OCI-LY7 (cell line): ENCODE measurements at regions not wholly inside any gene's neighbourhood (a gene's known extent, or its start where the extent isn't known, plus 50 kb on each side); places are given as distances from the start of the nearest gene placed in this dataset.

Experiments used
- BruUV-seq: library from RNA; stranded (reverse); fragments of 400-500 nt; replicated peaks from 2 replicates; lab custom pipeline; 2021; lab: Mats Ljungman, UMichigan
- CTCF ChIA-PET: fragments of 300-600 bp; sonication (Branson Sonifier 250); formaldehyde crosslinking; loops from one replicate; lab custom pipeline; 2022; ENCODE audit warnings: antibody characterized with exemption; ENCODE audit not compliant: unreplicated experiment; lab: Charles Lee
- POLR2A ChIA-PET: fragments of 300-600 bp; sonication (Branson Sonifier 250); formaldehyde crosslinking; loops from one replicate; lab custom pipeline; 2022; ENCODE audit warnings: antibody characterized with exemption; lab: Charles Lee
- DNase-seq: peaks from one replicate; pipeline ENCODE4 v3.0.0-alpha.2; 2015; ENCODE audit warnings: low spot score
- H2AFZ ChIP-seq: fragments of 200-600 bp; sonication (generic), shearing (Covaris generic); 2 replicates; pipeline ENCODE4 v1.6.1; 2014; ENCODE audit warnings: mild to moderate bottlenecking, antibody characterized with exemption, low read length, moderate library complexity
- H3K27ac ChIP-seq: fragments of 200-600 bp; sonication (generic); 2 replicates; pipeline ENCODE4 v1.5.1; 2014; ENCODE audit warnings: mixed run types, low read depth, mild to moderate bottlenecking, moderate library complexity, low read length, inconsistent platforms; ENCODE audit not compliant: poor library complexity, severe bottlenecking
- H3K36me3 ChIP-seq: fragments of 200-600 bp; sonication (generic); 2 replicates; pipeline ENCODE4 v1.6.1; 2014; ENCODE audit warnings: mild to moderate bottlenecking, antibody characterized with exemption, low read length, moderate library complexity, mixed read lengths; ENCODE audit not compliant: insufficient read depth
- H3K4me1 ChIP-seq: fragments of 200-600 bp; sonication (generic); 2 replicates; pipeline ENCODE4 v1.5.1; 2014; ENCODE audit warnings: mild to moderate bottlenecking, low read length; ENCODE audit not compliant: insufficient read depth, poor library complexity, severe bottlenecking
- H3K4me2 ChIP-seq: fragments of 200-600 bp; sonication (generic); 2 replicates; pipeline ENCODE4 v1.6.1; 2014; ENCODE audit warnings: mild to moderate bottlenecking, low read length
- H3K4me3 ChIP-seq: fragments of 200-600 bp; sonication (generic); 2 replicates; pipeline ENCODE4 v1.5.1; 2014; ENCODE audit warnings: mild to moderate bottlenecking, low read depth, low read length; ENCODE audit not compliant: poor library complexity, severe bottlenecking
- H3K79me2 ChIP-seq: fragments of 200-600 bp; sonication (generic); 2 replicates; pipeline ENCODE4 v1.6.1; 2016; ENCODE audit warnings: low read depth, mild to moderate bottlenecking, low read length, moderate library complexity, mixed read lengths; ENCODE audit not compliant: insufficient read depth
- H3K9me2 ChIP-seq: fragments of 200-600 bp; sonication (generic); 2 replicates; pipeline ENCODE4 v1.6.1; 2016; ENCODE audit warnings: mild to moderate bottlenecking, low read length, mixed read lengths; ENCODE audit not compliant: insufficient read depth
- H3K9me3 ChIP-seq: fragments of 200-600 bp; sonication (generic); 2 replicates; pipeline ENCODE4 v1.6.1; 2014; ENCODE audit warnings: mild to moderate bottlenecking, mixed run types, low read length, mixed read lengths
- H4K20me1 ChIP-seq: fragments of 200-600 bp; sonication (generic); 2 replicates; pipeline ENCODE4 v1.6.1; 2014; ENCODE audit warnings: mild to moderate bottlenecking, antibody characterized with exemption, low read length, moderate library complexity, mixed read lengths; ENCODE audit not compliant: insufficient read depth
- EZH2phosphoT487 ChIP-seq: fragments of 200-600 bp; sonication (generic); IDR thresholded peaks from 2 replicates; pipeline ENCODE4 v1.6.1; 2018; ENCODE audit warnings: low read depth, borderline replicate concordance, mild to moderate bottlenecking, mixed run types, antibody characterized with exemption, low read length, moderate library complexity, mixed read lengths
- intact Hi-C: fragments of 100-400 bp; cut with micrococcal nuclease; formaldehyde crosslinking; loops from one replicate; pipeline ENCODE4 v1.10.0; 2022; ENCODE audit not compliant: unreplicated experiment
- TF ChIP-seq, protein P1 (sequence below): fragments of 200-600 bp; sonication (generic); conservative IDR thresholded peaks from 2 replicates; pipeline ENCODE4 v1.5.1; 2014; ENCODE audit warnings: mild to moderate bottlenecking, antibody characterized with exemption, low read length, moderate library complexity, mixed read lengths

DNA sequence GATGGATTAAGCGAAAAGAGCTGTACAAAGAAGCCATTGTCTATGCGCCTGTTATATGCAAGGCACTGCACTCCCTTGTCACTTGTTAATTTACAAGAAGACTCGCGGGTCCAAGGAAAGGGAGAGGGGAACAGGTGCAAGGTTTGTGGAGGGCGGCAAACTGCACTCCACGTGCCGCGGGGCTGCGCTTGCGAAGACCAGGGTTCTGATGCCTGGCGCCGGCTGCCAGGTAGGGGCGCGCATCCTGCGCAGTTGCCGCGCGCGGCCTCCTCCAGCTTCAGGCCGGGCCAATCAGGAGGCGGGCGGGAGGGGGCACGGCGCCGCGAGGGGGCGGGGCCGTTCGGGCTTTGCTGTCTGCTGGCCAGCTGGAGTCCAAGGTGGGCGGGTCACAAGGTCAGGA, 140.6 kb upstream of the PALS2 start:
- Histone ChIP-seq H3K9me3 (no peaks in the 10 kb centered on the region), H2AFZ (no peak overlapping the region), H3K79me2 (no peaks in the 10 kb centered on the region), H3K36me3 (no peaks in the 10 kb centered on the region), H3K4me2 (no peak overlapping the region), H3K9me2 (no peaks in the 10 kb centered on the region), H4K20me1 (no peaks in the 10 kb centered on the region), H3K4me3 (no peak overlapping the region), H3K27ac (no peak overlapping the region), H3K4me1 (peaks cover 13% of the 10 kb centered on the region)
- no peak for DNase-seq
- intact Hi-C loops: no loop called here
- BruUV-seq: no TSS peak
- TF ChIP-seq EZH2phosphoT487: no peak
- TF ChIP-seq, protein P1, sequence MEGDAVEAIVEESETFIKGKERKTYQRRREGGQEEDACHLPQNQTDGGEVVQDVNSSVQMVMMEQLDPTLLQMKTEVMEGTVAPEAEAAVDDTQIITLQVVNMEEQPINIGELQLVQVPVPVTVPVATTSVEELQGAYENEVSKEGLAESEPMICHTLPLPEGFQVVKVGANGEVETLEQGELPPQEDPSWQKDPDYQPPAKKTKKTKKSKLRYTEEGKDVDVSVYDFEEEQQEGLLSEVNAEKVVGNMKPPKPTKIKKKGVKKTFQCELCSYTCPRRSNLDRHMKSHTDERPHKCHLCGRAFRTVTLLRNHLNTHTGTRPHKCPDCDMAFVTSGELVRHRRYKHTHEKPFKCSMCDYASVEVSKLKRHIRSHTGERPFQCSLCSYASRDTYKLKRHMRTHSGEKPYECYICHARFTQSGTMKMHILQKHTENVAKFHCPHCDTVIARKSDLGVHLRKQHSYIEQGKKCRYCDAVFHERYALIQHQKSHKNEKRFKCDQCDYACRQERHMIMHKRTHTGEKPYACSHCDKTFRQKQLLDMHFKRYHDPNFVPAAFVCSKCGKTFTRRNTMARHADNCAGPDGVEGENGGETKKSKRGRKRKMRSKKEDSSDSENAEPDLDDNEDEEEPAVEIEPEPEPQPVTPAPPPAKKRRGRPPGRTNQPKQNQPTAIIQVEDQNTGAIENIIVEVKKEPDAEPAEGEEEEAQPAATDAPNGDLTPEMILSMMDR: no peak
- ChIA-PET POLR2A (no interaction called here), CTCF (no interaction called here)

GRCh38 chr7:24434972-24435371, 138.3 kb upstream of the PALS2 start:
- TF ChIP-seq EZH2phosphoT487: no peak
- TF ChIP-seq, protein P1: no peak
- CTCF ChIA-PET: no interaction called here
- BruUV-seq: no TSS peak

DNA sequence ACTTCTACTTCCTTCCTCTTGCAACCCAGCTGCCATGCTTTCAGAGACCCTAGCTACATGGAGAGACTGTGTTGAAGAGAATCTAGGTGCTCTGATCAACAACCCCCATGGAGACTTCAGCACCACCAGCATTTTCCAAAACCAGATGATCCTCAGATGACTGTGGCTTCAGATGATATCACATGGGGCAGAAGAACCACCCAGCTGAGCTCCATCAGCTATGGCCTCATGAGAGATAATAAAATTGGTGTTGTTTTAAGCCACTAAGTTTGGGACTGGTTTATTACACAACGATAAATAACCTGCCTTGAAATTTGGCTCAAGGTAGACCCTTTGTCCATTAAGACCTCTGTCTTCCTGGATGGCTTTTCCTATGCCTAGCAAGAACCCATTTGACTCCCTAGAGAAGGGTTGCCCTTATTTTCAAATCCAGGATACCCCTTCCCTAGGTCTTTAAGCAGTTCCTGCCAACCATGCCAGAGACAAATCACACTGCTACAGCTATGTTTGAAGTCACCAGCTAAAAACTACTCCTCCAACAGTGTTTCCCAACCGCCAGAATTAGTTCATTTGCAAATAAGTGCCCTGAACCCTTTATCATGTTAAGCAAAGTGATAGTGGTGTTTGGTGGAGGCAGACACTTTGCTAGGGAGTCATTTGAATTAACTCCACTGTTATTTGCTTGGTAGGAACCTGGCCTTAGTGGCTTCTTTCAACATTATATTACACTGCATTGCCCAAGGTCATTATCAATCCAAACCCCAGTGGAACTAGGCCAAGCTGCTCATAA, 136.9 kb upstream of the PALS2 start:
- Histone ChIP-seq H3K9me3 (no peaks in the 10 kb centered on the region), H2AFZ (no peak overlapping the region), H3K4me2 (no peak overlapping the region), H3K4me1 (peaks cover 13% of the 10 kb centered on the region), H3K9me2 (no peaks in the 10 kb centered on the region), H3K79me2 (no peaks in the 10 kb centered on the region), H4K20me1 (no peaks in the 10 kb centered on the region), H3K4me3 (no peak overlapping the region), H3K27ac (no peak overlapping the region), H3K36me3 (no peaks in the 10 kb centered on the region)
- ChIA-PET POLR2A (interaction anchor here (0.7 kb wide), 1 partner anchor 33 kb away, joined by 3 read pairs; no protein-coding TSS in a partner anchor), CTCF (no interaction called here)
- DNase-seq: no peak
- TF ChIP-seq, protein P1: no peak
- no peak for TF ChIP-seq EZH2phosphoT487
- intact Hi-C loops: no loop called here
- BruUV-seq: no TSS peak

More at GRCh38 chr7:24434972-24435371, 138.3 kb upstream of the PALS2 start:
- Histone ChIP-seq H3K27ac (no peak overlapping the region), H2AFZ (no peak overlapping the region), H3K4me2 (no peak overlapping the region), H3K79me2 (no peaks in the 10 kb centered on the region), H3K9me2 (no peaks in the 10 kb centered on the region), H3K36me3 (no peaks in the 10 kb centered on the region), H3K4me3 (no peak overlapping the region), H3K4me1 (peaks cover 13% of the 10 kb centered on the region), H3K9me3 (no peaks in the 10 kb centered on the region), H4K20me1 (no peaks in the 10 kb centered on the region)
- POLR2A ChIA-PET: no interaction called here
- peak; percentile 28 for DNase-seq
- intact Hi-C loops: no loop called here
